HepG2 (cell line): ENCODE measurements at regions not wholly inside any gene's neighbourhood (a gene's known extent, or its start where the extent isn't known, plus 50 kb on each side); places are given as distances from the start of the nearest gene placed in this dataset.

ENCODE experiments used
- ATAC-seq: fragments of 200-7000 bp; cut with Tn5 transposase; 3 replicates; pipeline ENCODE4 v1.9.1; 2020; ENCODE audit warnings: mild to moderate bottlenecking, moderate library complexity
- BruUV-seq: library from RNA; stranded (reverse); fragments of 400-500 nt; replicated peaks from 2 replicates; lab custom pipeline; 2021; lab: Mats Ljungman, UMichigan
- CTCF ChIA-PET: fragments of 300-600 bp; formaldehyde crosslinking; extraction: SDS; loops from one replicate; lab custom pipeline; 2021; ENCODE audit warnings: low total read pairs, inconsistent platforms, low intra/inter-chr PET ratio; lab: Yijun Ruan, JAX
- POLR2A ChIA-PET: fragments of 350-600 bp; sonication (Branson Sonifier 250); formaldehyde crosslinking; loops from one replicate; lab custom pipeline; 2020; ENCODE audit warnings: antibody characterized with exemption, inconsistent platforms; lab: Yijun Ruan, JAX
- DNase-seq: peaks from one replicate; pipeline ENCODE4 v3.0.0-alpha.2; 2015; ENCODE audit warnings: low spot score
- FAIRE-seq: peaks from 3 replicates; lab custom pipeline; 2011; peaks lifted over from hg19 to GRCh38; lab: Jason Lieb, UNC
- H2AFZ ChIP-seq: one replicate; pipeline ENCODE4 v1.6.1; 2011; ENCODE audit warnings: low read length, inconsistent platforms
- H3K27ac ChIP-seq: fragments of 300-600 bp; 3 replicates; pipeline ENCODE4 v1.8.0; 2011; ENCODE audit warnings: mixed run types, mild to moderate bottlenecking, mixed read lengths, low read length, inconsistent platforms; ENCODE audit not compliant: insufficient read depth; ENCODE audit errors: extremely low read length
- H3K27me3 ChIP-seq, 2 experiments: fragments of 200-600 bp in 1 of 2; 2 replicates in 1 of 2; 3 replicates in 1 of 2; pipeline versions ENCODE4 v1.6.0 to v1.8.0; 2011; ENCODE audit warnings: low read length in 2 of 2, mild to moderate bottlenecking in 2 of 2, moderate library complexity in 2 of 2, inconsistent platforms in 1 of 2; ENCODE audit not compliant: insufficient read depth in 2 of 2, control insufficient read depth in 1 of 2
- H3K36me3 ChIP-seq, 2 experiments: fragments of 200-600 bp in 1 of 2; replicated peaks in 1 of 2; 2 replicates in 1 of 2; 3 replicates in 1 of 2; pipeline versions ENCODE4 v1.5.1 to v1.8.0; 2011; ENCODE audit warnings: low read length in 2 of 2, inconsistent platforms in 1 of 2; ENCODE audit not compliant: insufficient read depth in 2 of 2, control insufficient read depth in 1 of 2
- H3K4me1 ChIP-seq: 2 replicates; pipeline ENCODE4 v1.5.1; 2012; ENCODE audit warnings: low read length, inconsistent platforms; ENCODE audit not compliant: insufficient read depth
- H3K4me2 ChIP-seq: 2 replicates; pipeline ENCODE4 v1.6.0; 2011; ENCODE audit warnings: low read depth, low read length, inconsistent platforms
- H3K4me3 ChIP-seq, 3 experiments: fragments of 200-600 bp in 1 of 3; sonication (generic), shearing (Covaris generic) in 1 of 3; replicated peaks in 1 of 3; 2 replicates each; pipeline ENCODE4 v1.5.1; 2011 to 2016; ENCODE audit warnings: low read length in 3 of 3, inconsistent platforms in 2 of 3, low read depth in 2 of 3, mild to moderate bottlenecking in 2 of 3, control low read depth in 1 of 3, mixed read lengths in 1 of 3; ENCODE audit not compliant: insufficient read depth in 1 of 3
- H3K79me2 ChIP-seq: one replicate; pipeline ENCODE4 v1.6.1; 2011; ENCODE audit warnings: low read length, inconsistent platforms; ENCODE audit not compliant: insufficient read depth
- H3K9ac ChIP-seq: 2 replicates; pipeline ENCODE4 v1.6.0; 2011; ENCODE audit warnings: mild to moderate bottlenecking, low read depth, low read length, inconsistent platforms; ENCODE audit not compliant: insufficient read depth
- H3K9me3 ChIP-seq: 2 replicates; pipeline ENCODE4 v1.5.1; 2012; ENCODE audit warnings: mild to moderate bottlenecking, low read length
- H4K20me1 ChIP-seq: 2 replicates; pipeline ENCODE4 v1.6.0; 2011; ENCODE audit warnings: inconsistent platforms, mild to moderate bottlenecking, low read length, moderate library complexity; ENCODE audit not compliant: insufficient read depth
- JUND ChIP-seq: sonication (generic); formaldehyde crosslinking; IDR thresholded peaks from 2 replicates; pipeline ENCODE4 v1.8.0; 2022; ENCODE audit warnings: mild to moderate bottlenecking, missing genetic modification reagents
- PCBP1 ChIP-seq: fragments of 200-400 bp; formaldehyde crosslinking; IDR thresholded peaks from 2 replicates; pipeline ENCODE4 v1.6.1; 2017; ENCODE audit warnings: mild to moderate bottlenecking, low read depth, low read length, borderline replicate concordance
- PHF5A ChIP-seq: IDR thresholded peaks from one replicate; pipeline ENCODE4 v1.6.1; 2018; ENCODE audit warnings: low read depth, missing genetic modification reagents; ENCODE audit not compliant: unreplicated experiment
- RFX3 ChIP-seq: IDR thresholded peaks from 2 replicates; pipeline ENCODE4 v1.6.1; 2016; ENCODE audit warnings: missing biosample characterization, missing genetic modification reagents
- SNAI1 ChIP-seq: sonication (generic); formaldehyde crosslinking; IDR thresholded peaks from 2 replicates; pipeline ENCODE4 v1.5.0; 2020; ENCODE audit warnings: mild to moderate bottlenecking, missing genetic modification reagents, borderline replicate concordance
- WGBS: methylation state at CpG from one replicate; pipeline ENCODE4 v1.1.6; 2017; ENCODE audit warnings: low lambda C conversion rate; 5-methylcytosine and 5-hydroxymethylcytosine counted together
- in situ Hi-C: cut with HindIII; loops from 2 replicates; pipeline ENCODE4 v1.10.0; 2017; ENCODE audit warnings: low pct_unique_long_range_greater_than_20kb; ENCODE audit not compliant: extremely low pct_ligation_motif_present
- intact Hi-C: fragments of 100-400 bp; cut with micrococcal nuclease; formaldehyde crosslinking; loops from one replicate; pipeline ENCODE4 v1.10.0; 2022; ENCODE audit not compliant: unreplicated experiment
- TF ChIP-seq, protein P1 (sequence below): IDR thresholded peaks from 2 replicates; pipeline ENCODE4 v1.6.1; 2016; ENCODE audit warnings: control low read depth
- TF ChIP-seq, protein P2 (sequence below): sonication (generic); formaldehyde crosslinking; IDR thresholded peaks from 2 replicates; pipeline ENCODE4 v1.5.1; 2020; ENCODE audit warnings: mild to moderate bottlenecking, missing genetic modification reagents
- TF ChIP-seq, protein P3 (sequence below): sonication (generic); formaldehyde crosslinking; IDR thresholded peaks from 2 replicates; pipeline ENCODE4 v1.4.0; 2020; ENCODE audit warnings: missing genetic modification reagents
- TF ChIP-seq, protein P4 (sequence below): sonication (generic); formaldehyde crosslinking; IDR thresholded peaks from 2 replicates; pipeline ENCODE4 v1.4.0; 2020; ENCODE audit warnings: mild to moderate bottlenecking, missing genetic modification reagents, borderline replicate concordance

DNA sequence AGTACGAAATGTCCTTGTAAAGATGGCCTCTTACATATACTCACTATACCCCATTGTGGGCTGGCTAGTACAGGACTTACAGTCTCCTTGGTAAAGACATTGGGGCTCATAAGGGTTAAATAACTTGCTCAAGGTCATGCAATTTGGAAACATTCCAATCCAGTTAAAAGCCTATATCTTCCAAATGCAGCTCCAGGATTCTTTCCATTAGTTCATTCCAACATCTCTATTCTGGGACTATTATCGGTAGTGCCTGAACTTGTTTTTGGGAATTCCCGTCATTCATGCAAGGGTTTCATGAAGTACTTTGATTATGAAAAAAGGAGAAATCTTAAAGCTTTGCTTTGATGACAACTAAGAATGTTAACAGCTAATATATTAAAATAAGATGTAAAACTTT is 99.2 kb upstream of the SLC8A1 start:
- 30% methylated on average over 3 of the region's 3 CpGs for WGBS

More for the DNA sequence above, 99.2 kb upstream of the SLC8A1 start:
- no TSS peak for BruUV-seq
- CTCF ChIA-PET = no interaction called here
- no peak for DNase-seq
- Histone ChIP-seq H3K79me2 (no peaks in the 10 kb centered on the region), H4K20me1 (no peaks in the 10 kb centered on the region), H3K9me3 (no peaks in the 10 kb centered on the region), H2AFZ (no peak overlapping the region), H3K4me3 (no peak overlapping the region), H3K4me1 (no peaks in the 10 kb centered on the region), H3K9ac (no peak overlapping the region), H3K4me2 (no peak overlapping the region), H3K27ac (no peak overlapping the region), H3K36me3 (no peaks in the 10 kb centered on the region), H3K27me3 (no peaks in the 10 kb centered on the region)
- intact Hi-C loops (no loop called here), in situ Hi-C loops (no loop called here)
- no peak for ATAC-seq
- no peak for FAIRE-seq
- POLR2A ChIA-PET = no interaction called here
- TF ChIP-seq, protein P1, sequence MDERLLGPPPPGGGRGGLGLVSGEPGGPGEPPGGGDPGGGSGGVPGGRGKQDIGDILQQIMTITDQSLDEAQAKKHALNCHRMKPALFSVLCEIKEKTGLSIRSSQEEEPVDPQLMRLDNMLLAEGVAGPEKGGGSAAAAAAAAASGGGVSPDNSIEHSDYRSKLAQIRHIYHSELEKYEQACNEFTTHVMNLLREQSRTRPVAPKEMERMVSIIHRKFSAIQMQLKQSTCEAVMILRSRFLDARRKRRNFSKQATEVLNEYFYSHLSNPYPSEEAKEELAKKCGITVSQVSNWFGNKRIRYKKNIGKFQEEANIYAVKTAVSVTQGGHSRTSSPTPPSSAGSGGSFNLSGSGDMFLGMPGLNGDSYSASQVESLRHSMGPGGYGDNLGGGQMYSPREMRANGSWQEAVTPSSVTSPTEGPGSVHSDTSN = no peak
- TF ChIP-seq, protein P2, sequence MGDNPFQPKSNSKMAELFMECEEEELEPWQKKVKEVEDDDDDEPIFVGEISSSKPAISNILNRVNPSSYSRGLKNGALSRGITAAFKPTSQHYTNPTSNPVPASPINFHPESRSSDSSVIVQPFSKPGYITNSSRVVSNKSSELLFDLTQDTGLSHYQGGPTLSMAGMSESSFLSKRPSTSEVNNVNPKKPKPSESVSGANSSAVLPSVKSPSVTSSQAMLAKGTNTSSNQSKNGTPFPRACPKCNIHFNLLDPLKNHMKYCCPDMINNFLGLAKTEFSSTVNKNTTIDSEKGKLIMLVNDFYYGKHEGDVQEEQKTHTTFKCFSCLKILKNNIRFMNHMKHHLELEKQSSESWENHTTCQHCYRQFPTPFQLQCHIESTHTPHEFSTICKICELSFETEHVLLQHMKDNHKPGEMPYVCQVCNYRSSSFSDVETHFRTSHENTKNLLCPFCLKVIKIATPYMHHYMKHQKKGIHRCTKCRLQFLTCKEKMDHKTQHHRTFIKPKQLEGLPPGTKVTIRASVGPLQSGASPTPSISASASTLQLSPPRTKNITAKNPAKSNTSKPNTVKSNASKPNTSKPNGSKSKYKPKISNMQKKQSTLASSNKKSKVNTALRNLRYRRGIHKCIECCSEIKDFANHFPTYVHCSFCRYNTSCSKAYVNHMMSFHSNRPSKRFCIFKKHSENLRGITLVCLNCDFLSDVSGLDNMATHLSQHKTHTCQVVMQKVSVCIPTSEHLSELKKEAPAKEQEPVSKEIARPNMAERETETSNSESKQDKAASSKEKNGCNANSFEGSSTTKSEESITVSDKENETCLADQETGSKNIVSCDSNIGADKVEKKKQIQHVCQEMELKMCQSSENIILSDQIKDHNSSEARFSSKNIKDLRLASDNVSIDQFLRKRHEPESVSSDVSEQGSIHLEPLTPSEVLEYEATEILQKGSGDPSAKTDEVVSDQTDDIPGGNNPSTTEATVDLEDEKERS (CRISPR knock-in tag) = no peak
- no peak for TF ChIP-seq PHF5A (CRISPR knock-in tag)
- TF ChIP-seq RFX3 (CRISPR knock-in tag) = no peak
- TF ChIP-seq PCBP1 = no peak
- TF ChIP-seq, protein P3, sequence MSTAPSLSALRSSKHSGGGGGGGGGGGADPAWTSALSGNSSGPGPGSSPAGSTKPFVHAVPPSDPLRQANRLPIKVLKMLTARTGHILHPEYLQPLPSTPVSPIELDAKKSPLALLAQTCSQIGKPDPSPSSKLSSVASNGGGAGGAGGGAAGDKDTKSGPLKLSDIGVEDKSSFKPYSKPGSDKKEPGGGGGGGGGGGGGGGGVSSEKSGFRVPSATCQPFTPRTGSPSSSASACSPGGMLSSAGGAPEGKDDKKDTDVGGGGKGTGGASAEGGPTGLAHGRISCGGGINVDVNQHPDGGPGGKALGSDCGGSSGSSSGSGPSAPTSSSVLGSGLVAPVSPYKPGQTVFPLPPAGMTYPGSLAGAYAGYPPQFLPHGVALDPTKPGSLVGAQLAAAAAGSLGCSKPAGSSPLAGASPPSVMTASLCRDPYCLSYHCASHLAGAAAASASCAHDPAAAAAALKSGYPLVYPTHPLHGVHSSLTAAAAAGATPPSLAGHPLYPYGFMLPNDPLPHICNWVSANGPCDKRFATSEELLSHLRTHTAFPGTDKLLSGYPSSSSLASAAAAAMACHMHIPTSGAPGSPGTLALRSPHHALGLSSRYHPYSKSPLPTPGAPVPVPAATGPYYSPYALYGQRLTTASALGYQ (CRISPR knock-in tag) = no peak
- TF ChIP-seq SNAI1 (CRISPR knock-in tag) = no peak
- TF ChIP-seq, protein P4, sequence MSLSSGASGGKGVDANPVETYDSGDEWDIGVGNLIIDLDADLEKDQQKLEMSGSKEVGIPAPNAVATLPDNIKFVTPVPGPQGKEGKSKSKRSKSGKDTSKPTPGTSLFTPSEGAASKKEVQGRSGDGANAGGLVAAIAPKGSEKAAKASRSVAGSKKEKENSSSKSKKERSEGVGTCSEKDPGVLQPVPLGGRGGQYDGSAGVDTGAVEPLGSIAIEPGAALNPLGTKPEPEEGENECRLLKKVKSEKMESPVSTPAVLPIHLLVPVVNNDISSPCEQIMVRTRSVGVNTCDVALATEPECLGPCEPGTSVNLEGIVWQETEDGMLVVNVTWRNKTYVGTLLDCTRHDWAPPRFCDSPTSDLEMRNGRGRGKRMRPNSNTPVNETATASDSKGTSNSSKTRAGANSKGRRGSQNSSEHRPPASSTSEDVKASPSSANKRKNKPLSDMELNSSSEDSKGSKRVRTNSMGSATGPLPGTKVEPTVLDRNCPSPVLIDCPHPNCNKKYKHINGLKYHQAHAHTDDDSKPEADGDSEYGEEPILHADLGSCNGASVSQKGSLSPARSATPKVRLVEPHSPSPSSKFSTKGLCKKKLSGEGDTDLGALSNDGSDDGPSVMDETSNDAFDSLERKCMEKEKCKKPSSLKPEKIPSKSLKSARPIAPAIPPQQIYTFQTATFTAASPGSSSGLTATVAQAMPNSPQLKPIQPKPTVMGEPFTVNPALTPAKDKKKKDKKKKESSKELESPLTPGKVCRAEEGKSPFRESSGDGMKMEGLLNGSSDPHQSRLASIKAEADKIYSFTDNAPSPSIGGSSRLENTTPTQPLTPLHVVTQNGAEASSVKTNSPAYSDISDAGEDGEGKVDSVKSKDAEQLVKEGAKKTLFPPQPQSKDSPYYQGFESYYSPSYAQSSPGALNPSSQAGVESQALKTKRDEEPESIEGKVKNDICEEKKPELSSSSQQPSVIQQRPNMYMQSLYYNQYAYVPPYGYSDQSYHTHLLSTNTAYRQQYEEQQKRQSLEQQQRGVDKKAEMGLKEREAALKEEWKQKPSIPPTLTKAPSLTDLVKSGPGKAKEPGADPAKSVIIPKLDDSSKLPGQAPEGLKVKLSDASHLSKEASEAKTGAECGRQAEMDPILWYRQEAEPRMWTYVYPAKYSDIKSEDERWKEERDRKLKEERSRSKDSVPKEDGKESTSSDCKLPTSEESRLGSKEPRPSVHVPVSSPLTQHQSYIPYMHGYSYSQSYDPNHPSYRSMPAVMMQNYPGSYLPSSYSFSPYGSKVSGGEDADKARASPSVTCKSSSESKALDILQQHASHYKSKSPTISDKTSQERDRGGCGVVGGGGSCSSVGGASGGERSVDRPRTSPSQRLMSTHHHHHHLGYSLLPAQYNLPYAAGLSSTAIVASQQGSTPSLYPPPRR = no peak
- no peak for TF ChIP-seq JUND
